ENCODE measurements at regions not wholly inside any gene's neighbourhood (a gene's known extent, or its start where the extent isn't known, plus 50 kb on each side); places are given as distances from the start of the nearest gene placed in this dataset.

GRCh38 chr3:164360738-164361406 lies 717.4 kb downstream of the SI start:
- H3K36me3 ChIP-seq (replicated peaks in 1 of 2; ENCODE audit: control insufficient read depth in 1 of 2, insufficient read depth in 2 of 2, low read length in 2 of 2): no peaks in the 10 kb centered on the region
- Mint-ChIP-seq H3K4me1 (no peaks in the 10 kb centered on the region), H3K27me3 (ENCODE audit: low read depth in 3 of 3) (no peaks in the 10 kb centered on the region), H3K27ac (no peak overlapping the region), H3K9me3 (peaks cover 0 to 3% (median 0%) of the 10 kb centered on the region in 7 donors), H3K36me3 (no peaks in the 10 kb centered on the region), H3K4me3 (no peak overlapping the region)
- no peak overlapping the region for H2AFZ ChIP-seq (ENCODE audit: insufficient read depth, low read depth, low read length, poor library complexity, severe bottlenecking)
- no peaks in the 10 kb centered on the region for H4K20me1 ChIP-seq (ENCODE audit: insufficient read depth, low read length)
- H3K79me2 ChIP-seq (ENCODE audit: insufficient read depth, low read length): no peaks in the 10 kb centered on the region
- no peak overlapping the region for H3K9ac ChIP-seq (ENCODE audit: insufficient read depth, low read length, poor library complexity, severe bottlenecking)
- no peaks in the 10 kb centered on the region for H3K9me3 ChIP-seq (replicated peaks in 1 of 2; ENCODE audit: control insufficient read depth in 1 of 2, insufficient read depth in 1 of 2, low read length in 2 of 2)
- no peak overlapping the region for H3K4me3 ChIP-seq (replicated peaks in 1 of 3; ENCODE audit: low read depth in 2 of 3, low read length in 3 of 3)
- no peaks in the 10 kb centered on the region for H3K4me1 ChIP-seq (ENCODE audit: control insufficient read depth in 1 of 2, insufficient read depth in 2 of 2, low read length in 2 of 2)
- no peak overlapping the region for H3K27ac ChIP-seq (ENCODE audit: low read depth in 1 of 2, low read length in 2 of 2)
- 92% methylated on average over 3 of the region's 9 CpGs for WGBS (ENCODE audit: insufficient coverage)
- H3K27me3 ChIP-seq (ENCODE audit: control insufficient read depth in 2 of 2, insufficient read depth in 2 of 2, low read length in 2 of 2): no peaks in the 10 kb centered on the region
- no peak overlapping the region for H3K4me2 ChIP-seq (replicated peaks; ENCODE audit: extremely low read depth, low read length, poor library complexity, severe bottlenecking)
- TF ChIP-seq, protein P1, sequence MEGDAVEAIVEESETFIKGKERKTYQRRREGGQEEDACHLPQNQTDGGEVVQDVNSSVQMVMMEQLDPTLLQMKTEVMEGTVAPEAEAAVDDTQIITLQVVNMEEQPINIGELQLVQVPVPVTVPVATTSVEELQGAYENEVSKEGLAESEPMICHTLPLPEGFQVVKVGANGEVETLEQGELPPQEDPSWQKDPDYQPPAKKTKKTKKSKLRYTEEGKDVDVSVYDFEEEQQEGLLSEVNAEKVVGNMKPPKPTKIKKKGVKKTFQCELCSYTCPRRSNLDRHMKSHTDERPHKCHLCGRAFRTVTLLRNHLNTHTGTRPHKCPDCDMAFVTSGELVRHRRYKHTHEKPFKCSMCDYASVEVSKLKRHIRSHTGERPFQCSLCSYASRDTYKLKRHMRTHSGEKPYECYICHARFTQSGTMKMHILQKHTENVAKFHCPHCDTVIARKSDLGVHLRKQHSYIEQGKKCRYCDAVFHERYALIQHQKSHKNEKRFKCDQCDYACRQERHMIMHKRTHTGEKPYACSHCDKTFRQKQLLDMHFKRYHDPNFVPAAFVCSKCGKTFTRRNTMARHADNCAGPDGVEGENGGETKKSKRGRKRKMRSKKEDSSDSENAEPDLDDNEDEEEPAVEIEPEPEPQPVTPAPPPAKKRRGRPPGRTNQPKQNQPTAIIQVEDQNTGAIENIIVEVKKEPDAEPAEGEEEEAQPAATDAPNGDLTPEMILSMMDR (IDR thresholded peaks at IDR 0.05): no peak
- intact Hi-C loops (cut with micrococcal nuclease): no loop called here
- DNase-seq: no peak

GRCh38 chr3:164360078-164360578 lies 718.2 kb downstream of the SI start:
- no peak overlapping the region for H2AFZ ChIP-seq (ENCODE audit: insufficient read depth, low read depth, low read length, poor library complexity, severe bottlenecking)
- no peaks in the 10 kb centered on the region for H3K9me3 ChIP-seq (replicated peaks in 1 of 2; ENCODE audit: control insufficient read depth in 1 of 2, insufficient read depth in 1 of 2, low read length in 2 of 2)
- Mint-ChIP-seq H3K36me3 (no peaks in the 10 kb centered on the region), H3K4me3 (no peak overlapping the region), H3K4me1 (no peaks in the 10 kb centered on the region), H3K27ac (no peak overlapping the region), H3K9me3 (peaks cover 0 to 3% (median 0%) of the 10 kb centered on the region in 7 donors), H3K27me3 (ENCODE audit: low read depth in 3 of 3) (no peaks in the 10 kb centered on the region)
- DNase-seq: no peak
- no peak overlapping the region for H3K9ac ChIP-seq (ENCODE audit: insufficient read depth, low read length, poor library complexity, severe bottlenecking)
- no peak overlapping the region for H3K27ac ChIP-seq (ENCODE audit: low read depth in 1 of 2, low read length in 2 of 2)
- no peaks in the 10 kb centered on the region for H3K79me2 ChIP-seq (ENCODE audit: insufficient read depth, low read length)
- H3K4me1 ChIP-seq (ENCODE audit: control insufficient read depth in 1 of 2, insufficient read depth in 2 of 2, low read length in 2 of 2): no peaks in the 10 kb centered on the region
- intact Hi-C loops (cut with micrococcal nuclease): no loop called here
- H3K36me3 ChIP-seq (replicated peaks in 1 of 2; ENCODE audit: control insufficient read depth in 1 of 2, insufficient read depth in 2 of 2, low read length in 2 of 2): no peaks in the 10 kb centered on the region
- no peak overlapping the region for H3K4me2 ChIP-seq (replicated peaks; ENCODE audit: extremely low read depth, low read length, poor library complexity, severe bottlenecking)
- 95% methylated on average over 4 of the region's 10 CpGs for WGBS (ENCODE audit: insufficient coverage)
- TF ChIP-seq, protein P1 (IDR thresholded peaks at IDR 0.05): no peak
- no peaks in the 10 kb centered on the region for H3K27me3 ChIP-seq (ENCODE audit: control insufficient read depth in 2 of 2, insufficient read depth in 2 of 2, low read length in 2 of 2)
- no peak overlapping the region for H3K4me3 ChIP-seq (replicated peaks in 1 of 3; ENCODE audit: low read depth in 2 of 3, low read length in 3 of 3)
- no peaks in the 10 kb centered on the region for H4K20me1 ChIP-seq (ENCODE audit: insufficient read depth, low read length)

Data from CD14-positive monocyte (primary cell).